ENCODE measurements at regions not wholly inside any gene's neighbourhood (a gene's known extent, or its start where the extent isn't known, plus 50 kb on each side); places are given as distances from the start of the nearest gene placed in this dataset.
"Not testable (repeated sequence)": the region's sequence is repeated elsewhere in the genome, so short reads cannot be mapped to it uniquely, and the experiment has no call there.

GRCh38 chrX:121836000-121836399, 788.6 kb downstream of the GLUD2 start:
- intact Hi-C loops (cut with micrococcal nuclease) = no loop called here

GRCh38 chrX:121851033-121851432, 803.6 kb downstream of the GLUD2 start:
- intact Hi-C loops (cut with micrococcal nuclease) = no loop called here

- intact Hi-C loops (cut with micrococcal nuclease) = no loop called here
Observed at GRCh38 chrX:121853762-121854613, 806.6 kb downstream of the GLUD2 start.

- intact Hi-C loops (cut with micrococcal nuclease) = no loop called here
Observed at GRCh38 chrX:121854614-121854911, 807.2 kb downstream of the GLUD2 start.

GRCh38 chrX:121858867-121859647, 811.6 kb downstream of the GLUD2 start:
- intact Hi-C loops (cut with micrococcal nuclease) = no loop called here

- intact Hi-C loops (cut with micrococcal nuclease) = no loop called here
Observed at GRCh38 chrX:121863976-121864375, 816.6 kb downstream of the GLUD2 start.

- intact Hi-C loops (cut with micrococcal nuclease) = no loop called here
Observed at GRCh38 chrX:121864561-121864960, 817.2 kb downstream of the GLUD2 start.

- intact Hi-C loops (cut with micrococcal nuclease) = no loop called here
Observed at GRCh38 chrX:121869876-121870477, 822.6 kb downstream of the GLUD2 start.

GRCh38 chrX:121871122-121871521, 823.7 kb downstream of the GLUD2 start:
- intact Hi-C loops (cut with micrococcal nuclease) = no loop called here

GRCh38 chrX:121876305-121876704, 828.9 kb downstream of the GLUD2 start:
- intact Hi-C loops (cut with micrococcal nuclease) = no loop called here

- intact Hi-C loops (cut with micrococcal nuclease) = not testable (repeated sequence)
Observed at GRCh38 chrX:121877337-121877736, 829.9 kb downstream of the GLUD2 start.

GRCh38 chrX:121886557-121886956, 839.1 kb downstream of the GLUD2 start:
- intact Hi-C loops (cut with micrococcal nuclease) = no loop called here

- intact Hi-C loops (cut with micrococcal nuclease) = no loop called here
Observed at GRCh38 chrX:121894756-121895155, 847.3 kb downstream of the GLUD2 start.

- intact Hi-C loops (cut with micrococcal nuclease) = no loop called here
Observed at GRCh38 chrX:121902463-121902862, 855.1 kb downstream of the GLUD2 start.

GRCh38 chrX:121903961-121904360, 856.6 kb downstream of the GLUD2 start:
- intact Hi-C loops (cut with micrococcal nuclease) = no loop called here

- intact Hi-C loops (cut with micrococcal nuclease) = no loop called here
Observed at GRCh38 chrX:121921258-121921657, 873.8 kb downstream of the GLUD2 start.

GRCh38 chrX:121931567-121931966, 884.2 kb downstream of the GLUD2 start:
- intact Hi-C loops (cut with micrococcal nuclease) = no loop called here

- intact Hi-C loops (cut with micrococcal nuclease) = no loop called here
Observed at GRCh38 chrX:121932688-121933087, 885.3 kb downstream of the GLUD2 start.

GRCh38 chrX:121949041-121949760, 901.8 kb downstream of the GLUD2 start:
- intact Hi-C loops (cut with micrococcal nuclease) = no loop called here

GRCh38 chrX:121958886-121959285, 911.5 kb downstream of the GLUD2 start:
- intact Hi-C loops (cut with micrococcal nuclease) = no loop called here

- intact Hi-C loops (cut with micrococcal nuclease) = no loop called here
Observed at GRCh38 chrX:121975671-121976070, 928.3 kb downstream of the GLUD2 start.

- intact Hi-C loops (cut with micrococcal nuclease) = no loop called here
Observed at GRCh38 chrX:121987163-121987562, 939.8 kb downstream of the GLUD2 start.

All from T-helper 1 cell treated with Interleukin-12 subunit alpha and Interleukin-12 subunit beta and Interleukin-4 antibody, amounts not matched to agents 30 ng/mL and 1 ng/mL, for 36 hours (primary cell).